Esophagus squamous epithelium (tissue), 4 donors: ENCODE measurements at regions not wholly inside any gene's neighbourhood (a gene's known extent, or its start where the extent isn't known, plus 50 kb on each side); places are given as distances from the start of the nearest gene placed in this dataset.

Source experiments
- POLR2A ChIP-seq, 4 donors: fragments of 450-650 bp; IDR thresholded peaks; one replicate each; pipeline ENCODE4 v1.6.1; 2017; ENCODE audit warnings: antibody characterized with exemption in 4 of 4, mild to moderate bottlenecking in 4 of 4, moderate library complexity in 3 of 4
- TF ChIP-seq, protein P1 (sequence below), 6 experiments: fragments of 450-650 bp in 4 of 6; fragments of 200-600 bp in 2 of 6; sonication (generic) in 2 of 6; IDR thresholded peaks; one replicate each; pipeline ENCODE4 v1.5.1; 2016 to 2019; ENCODE audit warnings: antibody characterized with exemption in 6 of 6, mild to moderate bottlenecking in 4 of 6, moderate library complexity in 4 of 6

DNA sequence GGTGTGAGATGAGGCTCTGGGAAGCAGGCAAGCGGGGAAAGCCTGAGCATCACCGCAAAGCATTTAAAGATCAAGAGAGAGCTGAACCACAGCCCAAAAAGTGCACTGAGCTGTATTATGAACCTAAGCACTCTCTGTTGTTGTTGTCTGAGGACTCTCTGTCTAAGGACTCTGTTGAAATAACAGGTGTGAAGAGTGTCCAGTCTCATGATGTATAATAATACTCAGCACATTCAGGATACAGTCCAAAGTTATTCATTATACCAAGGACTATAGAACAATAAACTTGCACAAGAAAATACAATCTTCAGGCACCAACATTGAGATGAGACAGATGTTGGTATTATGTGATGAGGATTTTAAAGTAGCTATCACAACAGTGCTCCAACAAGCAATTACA is 71.8 kb upstream of the CTSV start:
- TF ChIP-seq, protein P1, sequence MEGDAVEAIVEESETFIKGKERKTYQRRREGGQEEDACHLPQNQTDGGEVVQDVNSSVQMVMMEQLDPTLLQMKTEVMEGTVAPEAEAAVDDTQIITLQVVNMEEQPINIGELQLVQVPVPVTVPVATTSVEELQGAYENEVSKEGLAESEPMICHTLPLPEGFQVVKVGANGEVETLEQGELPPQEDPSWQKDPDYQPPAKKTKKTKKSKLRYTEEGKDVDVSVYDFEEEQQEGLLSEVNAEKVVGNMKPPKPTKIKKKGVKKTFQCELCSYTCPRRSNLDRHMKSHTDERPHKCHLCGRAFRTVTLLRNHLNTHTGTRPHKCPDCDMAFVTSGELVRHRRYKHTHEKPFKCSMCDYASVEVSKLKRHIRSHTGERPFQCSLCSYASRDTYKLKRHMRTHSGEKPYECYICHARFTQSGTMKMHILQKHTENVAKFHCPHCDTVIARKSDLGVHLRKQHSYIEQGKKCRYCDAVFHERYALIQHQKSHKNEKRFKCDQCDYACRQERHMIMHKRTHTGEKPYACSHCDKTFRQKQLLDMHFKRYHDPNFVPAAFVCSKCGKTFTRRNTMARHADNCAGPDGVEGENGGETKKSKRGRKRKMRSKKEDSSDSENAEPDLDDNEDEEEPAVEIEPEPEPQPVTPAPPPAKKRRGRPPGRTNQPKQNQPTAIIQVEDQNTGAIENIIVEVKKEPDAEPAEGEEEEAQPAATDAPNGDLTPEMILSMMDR (IDR thresholded peaks at IDR 0.05), result no peak
- no peak for TF ChIP-seq POLR2A (IDR thresholded peaks at IDR 0.05)
